Fibroblast of skin of scalp (primary cell): ENCODE measurements at regions not wholly inside any gene's neighbourhood (a gene's known extent, or its start where the extent isn't known, plus 50 kb on each side); places are given as distances from the start of the nearest gene placed in this dataset.
"Not testable (repeated sequence)": the region's sequence is repeated elsewhere in the genome, so short reads cannot be mapped to it uniquely, and the experiment has no call there.

Experiments
- DNase-seq: peaks from one replicate; pipeline ENCODE4 v3.0.0-alpha.2; 2013

- DNase-seq = no peak
These were observed 51.3 kb upstream of the BOD1 start for GRCh38 chr5:173667702-173668101.

DNA sequence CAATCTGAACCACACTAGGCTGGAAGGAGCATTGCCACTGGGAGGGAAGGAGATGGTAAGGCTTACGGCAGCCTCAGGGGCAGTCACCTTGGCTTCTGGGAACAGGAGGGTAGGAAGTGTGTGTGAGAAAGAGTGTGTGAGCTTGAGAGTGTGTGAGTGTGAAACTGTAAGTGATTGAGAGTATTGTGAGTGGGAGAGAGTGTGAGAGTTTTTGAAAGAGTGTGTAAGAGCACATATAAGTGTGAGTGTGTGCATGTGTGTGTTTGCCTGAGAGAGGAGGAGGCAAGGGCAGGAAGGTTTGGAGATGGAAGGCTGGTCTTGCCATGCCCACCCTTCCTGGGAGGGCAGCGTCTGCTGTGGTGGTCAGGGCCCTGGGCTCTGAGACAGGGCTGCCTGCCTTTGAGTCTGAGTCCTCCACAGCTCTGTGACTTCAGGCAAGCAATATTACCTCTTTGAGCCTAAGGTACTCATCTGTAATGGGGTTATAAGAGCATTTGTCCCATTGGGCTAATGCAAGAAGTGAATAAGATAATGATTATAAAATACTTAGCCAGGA lies 51.9 kb upstream of the BOD1 start:
- no peak for DNase-seq

GRCh38 chr5:173668910-173669309 lies 52.5 kb upstream of the BOD1 start:
- DNase-seq = no peak

DNA sequence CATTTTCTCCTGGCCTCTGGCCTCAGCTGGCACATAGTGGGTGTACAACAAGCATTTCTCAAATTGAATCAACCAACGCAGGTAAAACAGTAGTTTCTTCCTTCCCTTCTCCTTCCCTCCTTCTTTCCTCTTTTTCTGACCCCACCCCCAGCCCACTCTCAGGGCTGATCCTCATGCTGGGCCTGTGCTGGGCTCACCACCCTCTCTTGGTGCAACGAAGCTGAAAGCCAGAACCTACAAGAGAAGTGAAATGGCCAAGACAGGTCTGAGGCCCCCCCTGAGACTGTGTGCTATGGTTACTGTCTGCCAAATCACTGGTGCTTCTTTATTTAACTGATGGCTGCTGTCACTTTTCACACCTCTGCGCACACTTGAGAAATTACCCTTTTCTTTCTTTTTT lies 53.0 kb upstream of the BOD1 start:
- DNase-seq = no peak

DNA sequence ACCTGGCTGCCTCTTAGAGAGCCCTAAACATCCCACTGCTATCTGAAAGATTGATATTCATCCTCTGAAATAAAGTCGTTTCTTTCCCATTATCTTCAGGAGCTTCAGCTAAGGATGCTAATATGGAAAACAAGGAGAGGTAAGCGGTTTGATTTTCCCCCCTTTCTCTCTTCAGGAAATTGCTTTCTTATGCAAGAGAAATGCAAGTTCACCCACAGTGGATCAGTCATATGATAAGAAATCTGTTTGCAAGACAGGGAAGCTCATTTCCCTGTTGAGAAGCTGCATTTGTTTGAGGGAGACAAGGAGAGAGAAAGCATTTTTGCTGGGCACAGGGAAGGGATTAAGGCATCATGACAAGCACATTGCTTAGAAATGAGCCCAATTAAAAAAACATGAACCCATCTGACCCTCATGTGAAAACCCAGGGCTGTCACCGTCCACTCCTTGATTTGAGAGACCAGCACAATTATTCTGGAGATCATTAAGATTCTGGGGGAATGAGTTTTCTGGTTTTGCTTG lies 53.7 kb upstream of the BOD1 start:
- DNase-seq = peak; percentile 12

- DNase-seq = no peak
These were observed 54.3 kb upstream of the BOD1 start for GRCh38 chr5:173670791-173671120.

GRCh38 chr5:173671121-173671949 lies 54.9 kb upstream of the BOD1 start:
- DNase-seq = no peak

GRCh38 chr5:173672166-173672565 lies 55.7 kb upstream of the BOD1 start:
- DNase-seq = no peak

- DNase-seq = no peak
These were observed 56.4 kb upstream of the BOD1 start for GRCh38 chr5:173672891-173673290.

GRCh38 chr5:173673295-173674101 lies 57.0 kb upstream of the BOD1 start:
- DNase-seq = no peak

GRCh38 chr5:173675287-173675996 lies 59.0 kb upstream of the BOD1 start:
- DNase-seq = no peak

DNA sequence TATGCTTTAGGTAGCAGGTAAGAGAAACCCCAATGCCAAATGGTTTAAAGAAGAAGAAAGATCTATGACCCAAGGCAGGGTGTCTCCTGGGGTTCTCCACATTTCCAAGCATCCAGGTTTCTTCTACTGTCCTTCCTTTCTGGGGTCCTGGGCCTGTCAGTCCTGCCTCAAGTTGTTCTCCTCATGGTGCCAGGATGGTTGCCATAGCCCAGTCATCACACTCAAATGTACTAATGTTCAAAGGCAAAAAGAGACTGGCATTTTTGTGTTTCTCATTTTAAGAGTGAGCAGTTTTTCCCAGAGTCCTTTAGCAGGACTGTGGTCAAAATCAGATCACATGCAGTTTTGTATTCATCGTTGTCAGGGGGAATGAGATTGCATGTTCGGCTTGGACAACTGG lies 59.9 kb upstream of the BOD1 start:
- DNase-seq = no peak

GRCh38 chr5:173677125-173677672 lies 60.7 kb upstream of the BOD1 start:
- DNase-seq = no peak

DNA sequence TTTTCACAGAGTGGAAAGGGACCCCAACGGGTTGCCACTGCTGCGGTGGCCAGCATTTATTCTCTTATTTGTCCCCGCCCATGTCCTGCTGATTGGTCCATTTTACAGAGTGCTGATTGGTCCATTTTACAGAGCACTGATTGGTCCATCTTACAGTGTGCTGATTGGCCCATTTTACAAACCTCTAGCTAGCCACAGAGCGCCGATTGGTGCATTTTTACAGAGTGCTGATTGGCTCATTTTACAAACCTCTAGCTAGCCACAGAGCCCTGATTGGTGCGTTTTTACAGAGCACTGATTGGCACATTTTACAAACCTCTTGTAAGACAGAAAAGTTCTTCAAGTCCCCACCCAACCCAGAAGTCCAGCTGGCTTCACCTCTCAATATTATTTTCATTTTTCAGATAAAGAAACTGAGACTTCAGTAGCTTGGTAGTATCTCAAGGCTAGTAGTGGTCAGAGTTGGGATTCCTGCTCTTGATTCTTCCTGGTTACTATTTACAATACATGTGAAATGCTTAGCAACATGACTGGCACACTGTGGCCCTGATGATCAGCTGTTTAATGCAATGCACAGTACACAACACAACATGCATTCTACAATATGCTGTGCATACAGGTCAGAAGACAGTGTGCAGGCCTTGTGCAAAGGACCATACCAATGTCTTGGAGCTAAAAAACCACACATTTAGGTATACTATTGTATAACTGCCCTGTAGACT lies 63.6 kb upstream of the BOD1 start:
- DNase-seq = no peak

DNA sequence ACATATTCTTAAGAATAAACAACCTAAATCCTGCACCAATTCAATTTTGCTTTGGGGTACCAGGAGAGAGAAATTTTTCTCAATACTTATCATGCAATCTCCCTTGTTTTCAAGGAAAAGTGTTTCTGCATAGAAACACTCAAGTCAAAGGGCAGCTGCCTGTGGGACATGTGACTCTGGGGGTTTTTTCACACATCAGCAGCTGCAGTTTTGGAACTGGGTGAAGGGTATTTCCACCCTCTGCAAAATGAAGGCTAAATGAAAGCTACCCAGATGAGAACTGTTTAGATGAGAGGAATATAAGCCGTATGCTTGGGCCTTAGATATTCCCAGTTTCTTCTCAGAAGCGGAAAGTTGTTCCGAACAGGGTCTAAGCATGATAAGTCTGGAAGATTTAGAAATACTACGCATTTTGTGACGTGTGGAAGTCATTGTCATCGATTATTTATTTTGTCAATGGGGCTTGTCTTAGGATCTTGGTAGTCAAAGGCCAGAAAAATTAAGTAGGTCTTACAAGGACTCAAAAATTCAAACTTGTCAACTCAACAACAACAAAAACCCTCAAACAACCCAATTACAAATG lies 64.3 kb upstream of the BOD1 start:
- DNase-seq = no peak

DNA sequence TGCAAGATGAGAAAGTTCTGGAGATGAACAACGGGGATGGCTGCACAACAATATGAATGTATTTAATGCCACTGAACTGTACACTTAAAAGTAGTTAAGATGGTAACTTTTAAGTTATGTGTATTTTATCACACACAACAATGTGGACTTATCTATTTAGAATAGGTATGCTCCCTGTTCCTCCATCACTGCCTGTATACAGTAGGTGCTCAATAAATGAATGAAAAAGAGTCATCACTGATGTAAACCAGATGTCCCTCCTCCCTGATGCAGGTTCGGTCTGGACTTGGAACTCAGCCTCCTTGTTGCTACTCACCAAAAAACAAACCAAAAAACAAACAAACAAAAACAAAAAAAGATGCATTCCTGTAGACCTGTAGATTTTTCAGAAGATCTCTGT lies 65.9 kb upstream of the BOD1 start:
- DNase-seq = no peak

DNA sequence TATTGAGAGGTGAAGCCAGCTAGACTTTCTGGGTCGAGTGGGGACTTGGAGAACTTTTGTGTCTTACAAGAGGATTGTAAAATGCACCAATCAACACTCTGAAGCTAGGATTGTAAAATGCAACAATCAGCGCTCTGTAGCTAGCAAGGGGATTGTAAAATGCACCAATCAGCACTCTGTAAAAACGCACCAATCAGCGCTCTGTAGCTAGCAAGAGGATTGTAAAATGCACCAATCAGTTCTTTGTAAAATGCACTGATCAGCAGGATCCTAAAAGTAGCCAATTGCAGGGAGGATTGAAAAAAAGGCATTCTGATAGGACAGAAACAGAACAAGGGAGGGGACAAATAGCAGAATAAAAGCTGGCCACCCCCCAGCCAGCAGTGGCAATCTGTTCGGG lies 68.1 kb upstream of the BOD1 start:
- DNase-seq = not testable (repeated sequence)

- DNase-seq = no peak
These were observed 70.5 kb upstream of the BOD1 start for GRCh38 chr5:173686950-173687349.

GRCh38 chr5:173688703-173689102 lies 72.3 kb upstream of the BOD1 start:
- DNase-seq = no peak

- DNase-seq = no peak
These were observed 72.8 kb upstream of the BOD1 start for GRCh38 chr5:173689171-173689736.

GRCh38 chr5:173689737-173690360 lies 73.4 kb upstream of the BOD1 start:
- DNase-seq = no peak
